Activated naive CD4-positive, alpha-beta T cell treated with anti-CD3 and anti-CD28 coated beads, Interleukin-2, amount 50 U/mL, for 16 hours (primary cell): ENCODE measurements at regions not wholly inside any gene's neighbourhood (a gene's known extent, or its start where the extent isn't known, plus 50 kb on each side); places are given as distances from the start of the nearest gene placed in this dataset.

Experiments used
- DNase-seq: peaks from one replicate; pipeline ENCODE4 v3.0.0-alpha.2; 2020

- no peak for DNase-seq
Measured at GRCh38 chr9:84592918-84593317, 76.6 kb upstream of the NTRK2 start.

DNA sequence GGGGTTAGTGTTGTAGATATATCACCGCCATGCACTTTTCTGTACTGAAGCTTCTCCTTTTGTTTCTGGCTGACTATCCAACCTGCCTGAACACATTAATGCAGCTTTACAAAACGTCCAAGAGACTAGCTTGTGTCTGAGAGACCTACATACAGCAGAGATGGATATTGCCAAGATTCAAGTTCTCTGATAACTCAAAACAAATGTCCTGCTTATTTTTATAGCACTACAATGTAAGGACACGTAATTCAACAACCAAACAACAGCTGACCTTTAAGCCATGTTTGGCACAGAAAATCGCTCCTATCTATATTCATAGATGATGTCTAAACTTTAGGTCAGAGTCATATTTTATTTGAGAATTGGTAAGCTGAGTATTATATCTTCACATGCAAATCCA lies 76.2 kb upstream of the NTRK2 start:
- no peak for DNase-seq

- no peak for DNase-seq
Measured at GRCh38 chr9:84597131-84597530, 72.4 kb upstream of the NTRK2 start.

GRCh38 chr9:84598921-84599636 lies 70.5 kb upstream of the NTRK2 start:
- DNase-seq: no peak

- DNase-seq: no peak
Measured at GRCh38 chr9:84600739-84601138, 68.8 kb upstream of the NTRK2 start.

GRCh38 chr9:84604223-84604622 lies 65.3 kb upstream of the NTRK2 start:
- no peak for DNase-seq

DNA sequence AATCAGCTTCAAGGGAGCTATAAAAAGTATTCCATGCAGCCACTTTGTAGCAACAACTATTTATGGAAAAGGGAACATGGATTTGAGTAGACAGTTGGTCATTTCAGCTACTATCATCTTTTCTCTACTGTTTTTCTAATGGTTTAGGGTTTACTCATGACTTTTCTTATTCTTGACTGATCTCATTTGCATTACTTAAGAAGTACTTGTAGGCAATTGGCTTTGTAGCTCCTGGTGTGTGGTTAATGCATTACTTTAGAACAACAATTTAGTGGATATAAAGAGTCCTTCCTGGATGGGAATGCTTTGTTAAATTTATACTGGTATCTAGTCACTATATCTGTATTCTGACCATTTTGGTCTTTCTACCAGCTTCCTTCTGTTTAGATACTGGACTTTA lies 59.8 kb upstream of the NTRK2 start:
- no peak for DNase-seq

DNA sequence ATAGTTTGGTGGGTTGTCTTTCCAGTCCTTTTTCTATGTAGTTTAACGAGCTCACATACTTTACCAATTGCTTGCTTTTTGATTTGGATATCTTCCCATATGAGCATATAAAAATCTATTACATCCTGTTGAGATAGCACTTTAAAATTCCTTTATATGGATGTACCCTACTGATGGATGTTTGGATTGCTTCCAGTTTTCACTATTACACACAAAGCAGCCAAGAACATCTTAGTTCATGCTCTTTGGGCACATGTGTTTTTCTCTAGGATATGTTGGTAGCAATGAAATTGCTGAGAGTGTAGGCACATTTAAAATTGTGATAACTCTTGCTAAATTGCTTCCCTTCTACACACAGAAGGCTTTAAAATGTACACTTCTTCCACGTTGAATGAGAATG lies 56.1 kb upstream of the NTRK2 start:
- no peak for DNase-seq

DNA sequence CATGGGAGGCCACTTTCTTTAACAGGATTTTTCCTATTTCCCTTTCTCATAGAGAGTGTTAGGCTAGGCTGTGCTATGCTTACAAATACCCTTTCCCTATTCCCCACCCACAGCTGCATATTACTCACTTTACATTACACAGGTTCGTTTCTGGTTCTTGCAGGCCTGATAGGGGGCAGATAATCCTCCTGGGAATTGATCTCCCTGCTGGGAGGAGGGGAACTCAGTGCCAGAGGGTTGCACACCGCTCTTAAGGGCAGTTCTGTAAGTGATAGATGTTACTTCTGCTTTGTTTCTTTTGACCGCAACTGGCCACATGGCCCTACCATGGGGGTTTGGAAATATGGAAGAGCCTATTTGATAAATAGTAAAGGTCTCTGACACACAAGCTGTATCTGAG lies 54.0 kb upstream of the NTRK2 start:
- DNase-seq: no peak

DNA sequence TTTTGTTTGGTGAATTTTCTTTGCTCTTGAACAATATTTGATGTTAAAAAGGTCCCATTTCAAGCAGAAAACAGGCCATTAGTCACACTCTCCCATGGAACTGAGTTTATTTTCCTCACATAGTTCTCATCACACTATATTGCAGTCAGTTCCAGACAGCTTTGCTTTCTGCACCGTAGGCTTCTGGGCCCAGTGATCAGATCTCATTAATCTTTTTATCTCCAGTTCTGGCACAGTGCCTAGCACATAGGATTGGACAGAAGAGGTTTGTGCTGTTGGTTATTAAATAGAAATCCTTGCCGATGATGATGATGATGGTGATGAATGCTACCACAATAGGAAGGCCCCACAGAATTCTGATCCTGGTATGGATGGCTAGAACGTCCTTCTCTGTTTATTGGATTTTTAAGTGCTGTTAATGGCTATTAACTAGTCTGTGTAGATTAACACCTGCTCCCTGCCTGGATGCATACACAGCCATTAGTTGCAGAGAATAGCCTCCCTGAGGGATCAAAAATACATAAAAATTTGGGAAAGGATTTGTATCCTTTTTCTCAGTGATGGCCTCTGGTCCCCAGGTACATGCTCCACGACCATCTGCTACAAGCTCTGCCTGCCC lies 52.0 kb upstream of the NTRK2 start:
- no peak for DNase-seq
